ENCODE measurements at regions not wholly inside any gene's neighbourhood (a gene's known extent, or its start where the extent isn't known, plus 50 kb on each side); places are given as distances from the start of the nearest gene placed in this dataset.

- H3K27me3 ChIP-seq (ENCODE audit: control insufficient read depth, low read length), result no peaks in the 10 kb centered on the region
- H3K36me3 ChIP-seq (ENCODE audit: control insufficient read depth, low read length), result no peaks in the 10 kb centered on the region
- no peaks in the 10 kb centered on the region for H3F3A ChIP-seq (ENCODE audit: control insufficient read depth, insufficient read depth)
- no peak for TF ChIP-seq CTCF (IDR thresholded peaks at IDR 0.05; ENCODE audit: low read depth, low read length, poor library complexity, severe bottlenecking)
- no peak for TF ChIP-seq EZH2phosphoT487 (IDR thresholded peaks at IDR 0.05; ENCODE audit: borderline replicate concordance, low read length)
- H3K4me2 ChIP-seq (ENCODE audit: low read length), result no peak overlapping the region
- H4K20me1 ChIP-seq (ENCODE audit: control insufficient read depth, insufficient read depth, low read depth, low read length), result no peaks in the 10 kb centered on the region
- H3K27ac ChIP-seq (ENCODE audit: low read depth, low read length), result no peak overlapping the region
- H3K4me1 ChIP-seq (ENCODE audit: control insufficient read depth, low read length), result no peaks in the 10 kb centered on the region
- no peaks in the 10 kb centered on the region for H3K9me3 ChIP-seq (ENCODE audit: control insufficient read depth, insufficient read depth, low read length)
- no peaks in the 10 kb centered on the region for H3K79me2 ChIP-seq (ENCODE audit: control insufficient read depth, low read length)
- H3K9me2 ChIP-seq (replicated peaks; ENCODE audit: control insufficient read depth, low read length), result no peaks in the 10 kb centered on the region
- H3K4me3 ChIP-seq (ENCODE audit: low read length), result no peak overlapping the region
Observed at GRCh38 chr11:29623144-29623722, 393.6 kb downstream of the KCNA4 start.

- no peaks in the 10 kb centered on the region for H3F3A ChIP-seq (ENCODE audit: control insufficient read depth, insufficient read depth)
- H3K4me1 ChIP-seq (ENCODE audit: control insufficient read depth, low read length), result no peaks in the 10 kb centered on the region
- H3K9me3 ChIP-seq (ENCODE audit: control insufficient read depth, insufficient read depth, low read length), result no peaks in the 10 kb centered on the region
- H3K27ac ChIP-seq (ENCODE audit: low read depth, low read length), result no peak overlapping the region
- H3K4me3 ChIP-seq (ENCODE audit: low read length), result no peak overlapping the region
- H3K79me2 ChIP-seq (ENCODE audit: control insufficient read depth, low read length), result no peaks in the 10 kb centered on the region
- no peaks in the 10 kb centered on the region for H4K20me1 ChIP-seq (ENCODE audit: control insufficient read depth, insufficient read depth, low read depth, low read length)
- no peaks in the 10 kb centered on the region for H3K9me2 ChIP-seq (replicated peaks; ENCODE audit: control insufficient read depth, low read length)
- TF ChIP-seq CTCF (IDR thresholded peaks at IDR 0.05; ENCODE audit: low read depth, low read length, poor library complexity, severe bottlenecking) (no peak), EZH2phosphoT487 (IDR thresholded peaks at IDR 0.05; ENCODE audit: borderline replicate concordance, low read length) (no peak)
- H3K27me3 ChIP-seq (ENCODE audit: control insufficient read depth, low read length), result no peaks in the 10 kb centered on the region
- no peaks in the 10 kb centered on the region for H3K36me3 ChIP-seq (ENCODE audit: control insufficient read depth, low read length)
- no peak overlapping the region for H3K4me2 ChIP-seq (ENCODE audit: low read length)
Observed at GRCh38 chr11:29616611-29617010, 400.2 kb downstream of the KCNA4 start.

- H3K9me2 ChIP-seq (replicated peaks; ENCODE audit: control insufficient read depth, low read length), result no peaks in the 10 kb centered on the region
- no peak overlapping the region for H3K4me3 ChIP-seq (ENCODE audit: low read length)
- H3K27me3 ChIP-seq (ENCODE audit: control insufficient read depth, low read length), result no peaks in the 10 kb centered on the region
- no peak overlapping the region for H3K4me2 ChIP-seq (ENCODE audit: low read length)
- H3F3A ChIP-seq (ENCODE audit: control insufficient read depth, insufficient read depth), result no peaks in the 10 kb centered on the region
- H3K79me2 ChIP-seq (ENCODE audit: control insufficient read depth, low read length), result no peaks in the 10 kb centered on the region
- TF ChIP-seq CTCF (IDR thresholded peaks at IDR 0.05; ENCODE audit: low read depth, low read length, poor library complexity, severe bottlenecking), result no peak
- TF ChIP-seq EZH2phosphoT487 (IDR thresholded peaks at IDR 0.05; ENCODE audit: borderline replicate concordance, low read length), result no peak
- no peaks in the 10 kb centered on the region for H3K4me1 ChIP-seq (ENCODE audit: control insufficient read depth, low read length)
- no peak overlapping the region for H3K27ac ChIP-seq (ENCODE audit: low read depth, low read length)
- no peaks in the 10 kb centered on the region for H3K36me3 ChIP-seq (ENCODE audit: control insufficient read depth, low read length)
- no peaks in the 10 kb centered on the region for H3K9me3 ChIP-seq (ENCODE audit: control insufficient read depth, insufficient read depth, low read length)
- no peaks in the 10 kb centered on the region for H4K20me1 ChIP-seq (ENCODE audit: control insufficient read depth, insufficient read depth, low read depth, low read length)
Observed at GRCh38 chr11:29612423-29612822, 404.4 kb downstream of the KCNA4 start.

All from DOHH2 (cell line).